SK-N-SH treated with all-trans-retinoic acid at 6 μM for 48 hours (cell line): ENCODE measurements at regions not wholly inside any gene's neighbourhood (a gene's known extent, or its start where the extent isn't known, plus 50 kb on each side); places are given as distances from the start of the nearest gene placed in this dataset.

Experiments used
- ATAC-seq: fragments of 200-7000 bp; cut with Tn5 transposase; 3 replicates; pipeline ENCODE4 v1.9.1; 2020; ENCODE audit warnings: mild to moderate bottlenecking, moderate library complexity
- ARNTL ChIP-seq: fragments of 450-650 bp; formaldehyde crosslinking; IDR thresholded peaks from 2 replicates; pipeline ENCODE4 v1.5.0; 2020; ENCODE audit warnings: low read depth, mild to moderate bottlenecking, moderate library complexity, borderline replicate concordance
- BACH2 ChIP-seq: fragments of 250-450 bp; sonication (Bioruptor Pico); IDR thresholded peaks from 2 replicates; pipeline ENCODE4 v1.9.0; 2021; ENCODE audit warnings: mild to moderate bottlenecking, borderline replicate concordance
- CSDC2 ChIP-seq: fragments of 250-450 bp; sonication (Bioruptor Pico); IDR thresholded peaks from 2 replicates; pipeline ENCODE4 v1.5.0; 2020; ENCODE audit warnings: mild to moderate bottlenecking, moderate library complexity
- ESRRG ChIP-seq: fragments of 250-450 bp; sonication (Bioruptor Pico); IDR thresholded peaks from 2 replicates; pipeline ENCODE4 v1.6.1; 2021; ENCODE audit warnings: mild to moderate bottlenecking
- GLIS3 ChIP-seq: fragments of 250-450 bp; sonication (Bioruptor Pico); IDR thresholded peaks from 2 replicates; pipeline ENCODE4 v1.5.0; 2020; ENCODE audit warnings: mild to moderate bottlenecking, moderate library complexity
- ISL1 ChIP-seq: fragments of 250-450 bp; sonication (Bioruptor Pico); IDR thresholded peaks from 2 replicates; pipeline ENCODE4 v2.1.2; 2022; ENCODE audit warnings: mild to moderate bottlenecking, moderate library complexity
- OSR1 ChIP-seq: fragments of 250-450 bp; sonication (Bioruptor Pico); IDR thresholded peaks from 2 replicates; pipeline ENCODE4 v1.8.0; 2022; ENCODE audit warnings: moderate library complexity, mild to moderate bottlenecking, inconsistent platforms
- PPARA ChIP-seq: fragments of 250-450 bp; sonication (Bioruptor Pico); IDR thresholded peaks from 2 replicates; pipeline ENCODE4 v1.5.0; 2020; ENCODE audit warnings: mild to moderate bottlenecking, borderline replicate concordance
- RARB ChIP-seq: fragments of 250-450 bp; sonication (Bioruptor Pico); IDR thresholded peaks from 2 replicates; pipeline ENCODE4 v1.8.0; 2021; ENCODE audit warnings: mild to moderate bottlenecking, moderate library complexity
- SNAI2 ChIP-seq: fragments of 250-450 bp; sonication (Bioruptor Pico); IDR thresholded peaks from 2 replicates; pipeline ENCODE4 v1.5.0; 2020; ENCODE audit warnings: mild to moderate bottlenecking, moderate library complexity
- TCF4 ChIP-seq: fragments of 250-450 bp; sonication (Bioruptor Pico); IDR thresholded peaks from 2 replicates; pipeline ENCODE4 v1.8.0; 2021; ENCODE audit warnings: mild to moderate bottlenecking, moderate library complexity, borderline replicate concordance
- TOX ChIP-seq: fragments of 250-450 bp; sonication (Bioruptor Pico); IDR thresholded peaks from 2 replicates; pipeline ENCODE4 v1.8.0; 2021; ENCODE audit warnings: mild to moderate bottlenecking, moderate library complexity, borderline replicate concordance
- ZC3H10 ChIP-seq: fragments of 250-450 bp; sonication (Bioruptor Pico); IDR thresholded peaks from 2 replicates; pipeline ENCODE4 v1.5.1; 2021; ENCODE audit warnings: mild to moderate bottlenecking, moderate library complexity
- ZFP3 ChIP-seq: fragments of 250-450 bp; sonication (Bioruptor Pico); IDR thresholded peaks from 2 replicates; pipeline ENCODE4 v1.5.0; 2020; ENCODE audit warnings: mild to moderate bottlenecking, moderate library complexity
- ZFP30 ChIP-seq: fragments of 450-650 bp; formaldehyde crosslinking; IDR thresholded peaks from 2 replicates; pipeline ENCODE4 v1.5.0; 2022; ENCODE audit warnings: mild to moderate bottlenecking, moderate library complexity
- ZNF565 ChIP-seq: fragments of 450-650 bp; formaldehyde crosslinking; conservative IDR thresholded peaks from 2 replicates; pipeline ENCODE4 v1.5.0; 2020; ENCODE audit warnings: low read depth, mild to moderate bottlenecking, moderate library complexity
- ZNF70 ChIP-seq: fragments of 450-650 bp; formaldehyde crosslinking; IDR thresholded peaks from 2 replicates; pipeline ENCODE4 v1.5.0; 2020; ENCODE audit warnings: mild to moderate bottlenecking, moderate library complexity
- ZNF8 ChIP-seq: fragments of 450-650 bp; formaldehyde crosslinking; IDR thresholded peaks from 2 replicates; pipeline ENCODE4 v1.5.0; 2020; ENCODE audit warnings: mild to moderate bottlenecking, moderate library complexity
- TF ChIP-seq, protein P1 (sequence below): fragments of 250-450 bp; sonication (Bioruptor Pico); IDR thresholded peaks from 2 replicates; pipeline ENCODE4 v1.5.1; 2021; ENCODE audit warnings: mild to moderate bottlenecking, moderate library complexity
- TF ChIP-seq, protein P2 (sequence below): fragments of 250-450 bp; sonication (Bioruptor Pico); IDR thresholded peaks from 2 replicates; pipeline ENCODE4 v1.5.0; 2020; ENCODE audit warnings: mild to moderate bottlenecking, moderate library complexity
- TF ChIP-seq, protein P3 (sequence below): fragments of 250-450 bp; sonication (Bioruptor Pico); IDR thresholded peaks from 2 replicates; pipeline ENCODE4 v1.8.0; 2021; ENCODE audit warnings: low read depth, mild to moderate bottlenecking, moderate library complexity, borderline replicate concordance
- TF ChIP-seq, protein P4 (sequence below): fragments of 250-450 bp; sonication (Bioruptor Pico); IDR thresholded peaks from 2 replicates; pipeline ENCODE4 v1.5.1; 2020; ENCODE audit warnings: low read depth, mild to moderate bottlenecking, moderate library complexity
- TF ChIP-seq, protein P5 (sequence below): fragments of 250-450 bp; sonication (Bioruptor Pico); IDR thresholded peaks from 2 replicates; pipeline ENCODE4 v1.8.0; 2020; ENCODE audit warnings: mild to moderate bottlenecking, moderate library complexity, borderline replicate concordance

DNA sequence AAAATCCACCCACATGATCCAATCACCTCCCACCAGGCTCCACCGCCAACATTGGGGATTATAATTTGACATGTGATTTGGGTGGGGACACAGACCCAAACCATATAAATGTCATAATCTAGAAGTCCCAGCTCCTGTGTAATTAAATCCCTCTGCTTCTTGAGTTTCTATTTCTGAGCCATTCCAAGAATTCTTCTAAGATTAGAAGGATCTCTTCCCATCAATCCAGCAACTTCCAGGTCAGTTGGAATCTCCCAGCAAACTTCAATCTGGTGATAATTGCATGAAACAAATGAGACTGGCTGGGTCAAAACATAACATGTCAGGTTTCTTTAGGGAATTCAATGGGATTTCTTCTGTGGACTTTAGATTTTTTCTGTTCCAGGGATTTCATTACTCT is 127.8 kb upstream of the CDH5 start:
- no peak for ATAC-seq
- no peak for TF ChIP-seq TOX (CRISPR knock-in tag)
- no peak for TF ChIP-seq TCF4 (CRISPR knock-in tag)
- TF ChIP-seq ZNF70: no peak
- TF ChIP-seq ZFP30: no peak
- no peak for TF ChIP-seq ZNF8 (CRISPR knock-in tag)
- no peak for TF ChIP-seq ISL1
- no peak for TF ChIP-seq SNAI2
- no peak for TF ChIP-seq ZNF565
- TF ChIP-seq OSR1 (CRISPR knock-in tag): no peak
- TF ChIP-seq, protein P1, sequence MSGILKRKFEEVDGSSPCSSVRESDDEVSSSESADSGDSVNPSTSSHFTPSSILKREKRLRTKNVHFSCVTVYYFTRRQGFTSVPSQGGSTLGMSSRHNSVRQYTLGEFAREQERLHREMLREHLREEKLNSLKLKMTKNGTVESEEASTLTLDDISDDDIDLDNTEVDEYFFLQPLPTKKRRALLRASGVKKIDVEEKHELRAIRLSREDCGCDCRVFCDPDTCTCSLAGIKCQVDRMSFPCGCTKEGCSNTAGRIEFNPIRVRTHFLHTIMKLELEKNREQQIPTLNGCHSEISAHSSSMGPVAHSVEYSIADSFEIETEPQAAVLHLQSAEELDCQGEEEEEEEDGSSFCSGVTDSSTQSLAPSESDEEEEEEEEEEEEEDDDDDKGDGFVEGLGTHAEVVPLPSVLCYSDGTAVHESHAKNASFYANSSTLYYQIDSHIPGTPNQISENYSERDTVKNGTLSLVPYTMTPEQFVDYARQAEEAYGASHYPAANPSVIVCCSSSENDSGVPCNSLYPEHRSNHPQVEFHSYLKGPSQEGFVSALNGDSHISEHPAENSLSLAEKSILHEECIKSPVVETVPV (CRISPR knock-in tag): no peak
- TF ChIP-seq, protein P2, sequence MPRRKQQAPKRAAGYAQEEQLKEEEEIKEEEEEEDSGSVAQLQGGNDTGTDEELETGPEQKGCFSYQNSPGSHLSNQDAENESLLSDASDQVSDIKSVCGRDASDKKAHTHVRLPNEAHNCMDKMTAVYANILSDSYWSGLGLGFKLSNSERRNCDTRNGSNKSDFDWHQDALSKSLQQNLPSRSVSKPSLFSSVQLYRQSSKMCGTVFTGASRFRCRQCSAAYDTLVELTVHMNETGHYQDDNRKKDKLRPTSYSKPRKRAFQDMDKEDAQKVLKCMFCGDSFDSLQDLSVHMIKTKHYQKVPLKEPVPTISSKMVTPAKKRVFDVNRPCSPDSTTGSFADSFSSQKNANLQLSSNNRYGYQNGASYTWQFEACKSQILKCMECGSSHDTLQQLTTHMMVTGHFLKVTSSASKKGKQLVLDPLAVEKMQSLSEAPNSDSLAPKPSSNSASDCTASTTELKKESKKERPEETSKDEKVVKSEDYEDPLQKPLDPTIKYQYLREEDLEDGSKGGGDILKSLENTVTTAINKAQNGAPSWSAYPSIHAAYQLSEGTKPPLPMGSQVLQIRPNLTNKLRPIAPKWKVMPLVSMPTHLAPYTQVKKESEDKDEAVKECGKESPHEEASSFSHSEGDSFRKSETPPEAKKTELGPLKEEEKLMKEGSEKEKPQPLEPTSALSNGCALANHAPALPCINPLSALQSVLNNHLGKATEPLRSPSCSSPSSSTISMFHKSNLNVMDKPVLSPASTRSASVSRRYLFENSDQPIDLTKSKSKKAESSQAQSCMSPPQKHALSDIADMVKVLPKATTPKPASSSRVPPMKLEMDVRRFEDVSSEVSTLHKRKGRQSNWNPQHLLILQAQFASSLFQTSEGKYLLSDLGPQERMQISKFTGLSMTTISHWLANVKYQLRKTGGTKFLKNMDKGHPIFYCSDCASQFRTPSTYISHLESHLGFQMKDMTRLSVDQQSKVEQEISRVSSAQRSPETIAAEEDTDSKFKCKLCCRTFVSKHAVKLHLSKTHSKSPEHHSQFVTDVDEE: no peak
- TF ChIP-seq, protein P3, sequence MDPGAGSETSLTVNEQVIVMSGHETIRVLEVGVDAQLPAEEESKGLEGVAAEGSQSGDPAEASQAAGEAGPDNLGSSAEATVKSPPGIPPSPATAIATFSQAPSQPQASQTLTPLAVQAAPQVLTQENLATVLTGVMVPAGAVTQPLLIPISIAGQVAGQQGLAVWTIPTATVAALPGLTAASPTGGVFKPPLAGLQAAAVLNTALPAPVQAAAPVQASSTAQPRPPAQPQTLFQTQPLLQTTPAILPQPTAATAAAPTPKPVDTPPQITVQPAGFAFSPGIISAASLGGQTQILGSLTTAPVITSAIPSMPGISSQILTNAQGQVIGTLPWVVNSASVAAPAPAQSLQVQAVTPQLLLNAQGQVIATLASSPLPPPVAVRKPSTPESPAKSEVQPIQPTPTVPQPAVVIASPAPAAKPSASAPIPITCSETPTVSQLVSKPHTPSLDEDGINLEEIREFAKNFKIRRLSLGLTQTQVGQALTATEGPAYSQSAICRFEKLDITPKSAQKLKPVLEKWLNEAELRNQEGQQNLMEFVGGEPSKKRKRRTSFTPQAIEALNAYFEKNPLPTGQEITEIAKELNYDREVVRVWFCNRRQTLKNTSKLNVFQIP: no peak
- no peak for TF ChIP-seq ZFP3
- TF ChIP-seq, protein P4, sequence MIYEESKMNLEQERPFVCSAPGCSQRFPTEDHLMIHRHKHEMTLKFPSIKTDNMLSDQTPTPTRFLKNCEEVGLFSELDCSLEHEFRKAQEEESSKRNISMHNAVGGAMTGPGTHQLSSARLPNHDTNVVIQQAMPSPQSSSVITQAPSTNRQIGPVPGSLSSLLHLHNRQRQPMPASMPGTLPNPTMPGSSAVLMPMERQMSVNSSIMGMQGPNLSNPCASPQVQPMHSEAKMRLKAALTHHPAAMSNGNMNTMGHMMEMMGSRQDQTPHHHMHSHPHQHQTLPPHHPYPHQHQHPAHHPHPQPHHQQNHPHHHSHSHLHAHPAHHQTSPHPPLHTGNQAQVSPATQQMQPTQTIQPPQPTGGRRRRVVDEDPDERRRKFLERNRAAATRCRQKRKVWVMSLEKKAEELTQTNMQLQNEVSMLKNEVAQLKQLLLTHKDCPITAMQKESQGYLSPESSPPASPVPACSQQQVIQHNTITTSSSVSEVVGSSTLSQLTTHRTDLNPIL (CRISPR knock-in tag): no peak
- no peak for TF ChIP-seq PPARA
- no peak for TF ChIP-seq GLIS3 (CRISPR knock-in tag)
- no peak for TF ChIP-seq RARB (CRISPR knock-in tag)
- no peak for TF ChIP-seq ARNTL (CRISPR knock-in tag)
- no peak for TF ChIP-seq ZC3H10 (CRISPR knock-in tag)

DNA sequence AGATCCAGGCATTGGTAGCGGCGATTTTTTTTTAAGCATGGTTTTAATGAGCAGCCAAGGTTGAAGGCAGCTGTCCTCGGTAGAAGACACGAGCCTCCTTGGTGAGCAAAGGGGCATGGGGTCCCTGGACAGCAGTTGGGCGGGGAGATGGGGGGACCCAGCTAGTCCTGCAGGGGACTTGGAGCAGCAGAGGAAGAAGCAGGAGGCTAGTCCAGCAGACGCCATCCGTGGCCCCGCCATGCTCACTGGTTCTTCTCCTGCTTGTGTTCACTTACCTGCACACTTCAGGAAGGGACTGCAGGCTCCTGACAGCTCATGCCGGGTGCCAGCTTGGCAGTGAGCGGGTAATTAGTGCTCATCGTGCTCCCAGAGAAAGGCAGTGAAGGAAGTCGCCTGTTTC is 130.2 kb upstream of the CDH5 start:
- TF ChIP-seq ZC3H10 (CRISPR knock-in tag) (no peak), GLIS3 (CRISPR knock-in tag) (no peak), CSDC2 (CRISPR knock-in tag) (no peak), ARNTL (CRISPR knock-in tag) (no peak), ZNF8 (CRISPR knock-in tag) (no peak), RARB (CRISPR knock-in tag) (no peak), PPARA (no peak), ZNF70 (no peak), TOX (CRISPR knock-in tag) (no peak), SNAI2 (no peak), BACH2 (CRISPR knock-in tag) (no peak), OSR1 (CRISPR knock-in tag) (no peak), ESRRG (CRISPR knock-in tag) (no peak), ZFP3 (no peak)
- TF ChIP-seq, protein P3: no peak
- TF ChIP-seq, protein P2: no peak
- TF ChIP-seq, protein P5, sequence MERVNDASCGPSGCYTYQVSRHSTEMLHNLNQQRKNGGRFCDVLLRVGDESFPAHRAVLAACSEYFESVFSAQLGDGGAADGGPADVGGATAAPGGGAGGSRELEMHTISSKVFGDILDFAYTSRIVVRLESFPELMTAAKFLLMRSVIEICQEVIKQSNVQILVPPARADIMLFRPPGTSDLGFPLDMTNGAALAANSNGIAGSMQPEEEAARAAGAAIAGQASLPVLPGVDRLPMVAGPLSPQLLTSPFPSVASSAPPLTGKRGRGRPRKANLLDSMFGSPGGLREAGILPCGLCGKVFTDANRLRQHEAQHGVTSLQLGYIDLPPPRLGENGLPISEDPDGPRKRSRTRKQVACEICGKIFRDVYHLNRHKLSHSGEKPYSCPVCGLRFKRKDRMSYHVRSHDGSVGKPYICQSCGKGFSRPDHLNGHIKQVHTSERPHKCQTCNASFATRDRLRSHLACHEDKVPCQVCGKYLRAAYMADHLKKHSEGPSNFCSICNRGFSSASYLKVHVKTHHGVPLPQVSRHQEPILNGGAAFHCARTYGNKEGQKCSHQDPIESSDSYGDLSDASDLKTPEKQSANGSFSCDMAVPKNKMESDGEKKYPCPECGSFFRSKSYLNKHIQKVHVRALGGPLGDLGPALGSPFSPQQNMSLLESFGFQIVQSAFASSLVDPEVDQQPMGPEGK (CRISPR knock-in tag): no peak
- TF ChIP-seq, protein P1 (CRISPR knock-in tag): no peak
- TF ChIP-seq, all 23 proteins: peak for 0
- no peak for ATAC-seq
